Thymus (tissue), 11 donors: ENCODE measurements at regions not wholly inside any gene's neighbourhood (a gene's known extent, or its start where the extent isn't known, plus 50 kb on each side); places are given as distances from the start of the nearest gene placed in this dataset.
"Not testable (repeated sequence)": the region's sequence is repeated elsewhere in the genome, so short reads cannot be mapped to it uniquely, and the experiment has no call there.

ENCODE experiments used
- DNase-seq, 9 donors: peaks; one replicate each; pipeline ENCODE4 v3.0.0-alpha.2; 2013; ENCODE audit warnings: low spot score in 9 of 9, low read depth in 6 of 9, missing footprints in 1 of 9
- H3K27ac ChIP-seq, 2 donors: one replicate each; pipeline ENCODE4 v1.5.1; 2013; ENCODE audit warnings: control low read depth in 1 of 2, low read depth in 1 of 2, low read length in 1 of 2, mild to moderate bottlenecking in 1 of 2, moderate library complexity in 1 of 2
- H3K27me3 ChIP-seq, 2 donors: one replicate each; pipeline ENCODE4 v1.5.1; 2013; ENCODE audit warnings: low read length in 1 of 2; ENCODE audit not compliant: control insufficient read depth in 2 of 2, insufficient read depth in 1 of 2
- H3K36me3 ChIP-seq, 2 donors: one replicate each; pipeline ENCODE4 v1.5.1; 2013; ENCODE audit warnings: low read length in 1 of 2, mild to moderate bottlenecking in 1 of 2, moderate library complexity in 1 of 2; ENCODE audit not compliant: control insufficient read depth in 2 of 2, insufficient read depth in 2 of 2
- H3K4me1 ChIP-seq, 2 donors: one replicate each; pipeline ENCODE4 v1.5.1; 2013; ENCODE audit warnings: low read length in 2 of 2; ENCODE audit not compliant: control insufficient read depth in 2 of 2, insufficient read depth in 2 of 2
- H3K4me3 ChIP-seq, 2 donors: one replicate each; pipeline ENCODE4 v1.5.1; 2013; ENCODE audit warnings: low read length in 2 of 2, control low read depth in 1 of 2, mild to moderate bottlenecking in 1 of 2
- H3K9me3 ChIP-seq, 2 donors: one replicate each; pipeline ENCODE4 v1.5.1; 2013; ENCODE audit warnings: low read length in 1 of 2, mild to moderate bottlenecking in 1 of 2; ENCODE audit not compliant: control insufficient read depth in 2 of 2, insufficient read depth in 1 of 2
- WGBS: extraction: QIAGEN DNeasy Blood & Tissue Kit; methylation state at CpG from one replicate; pipeline ENCODE4 v1.1.7; 2013; 5-methylcytosine and 5-hydroxymethylcytosine counted together
- donor health status: healthy.

DNA sequence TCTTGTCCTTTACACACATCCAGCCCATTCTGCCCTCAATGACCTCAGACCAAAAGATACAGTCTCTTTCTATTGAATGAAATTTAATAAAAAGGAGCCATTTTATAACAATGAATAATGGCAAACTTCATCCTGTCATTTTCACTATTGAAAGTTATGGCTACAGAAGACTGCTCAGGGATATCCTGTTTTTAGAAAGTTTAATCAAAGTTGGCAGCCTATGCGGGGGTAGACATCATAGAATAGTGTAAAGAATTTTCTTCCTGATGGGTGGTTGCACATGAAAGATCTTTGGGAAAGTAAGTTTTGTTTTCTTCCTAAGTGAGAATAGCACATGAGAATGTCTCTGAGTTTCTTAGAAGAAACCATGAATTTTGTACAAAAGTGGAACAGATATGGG is 670.4 kb upstream of the CDH6 start:
- H3K9me3 ChIP-seq: no peaks in the 10 kb centered on the region
- no peak overlapping the region for H3K4me3 ChIP-seq
- H3K4me1 ChIP-seq: no peaks in the 10 kb centered on the region
- WGBS: 86% methylated on average over 1 of the region's 1 CpG
- no peaks in the 10 kb centered on the region for H3K36me3 ChIP-seq
- DNase-seq: no peak
- no peaks in the 10 kb centered on the region for H3K27me3 ChIP-seq
- H3K27ac ChIP-seq: no peak overlapping the region

DNA sequence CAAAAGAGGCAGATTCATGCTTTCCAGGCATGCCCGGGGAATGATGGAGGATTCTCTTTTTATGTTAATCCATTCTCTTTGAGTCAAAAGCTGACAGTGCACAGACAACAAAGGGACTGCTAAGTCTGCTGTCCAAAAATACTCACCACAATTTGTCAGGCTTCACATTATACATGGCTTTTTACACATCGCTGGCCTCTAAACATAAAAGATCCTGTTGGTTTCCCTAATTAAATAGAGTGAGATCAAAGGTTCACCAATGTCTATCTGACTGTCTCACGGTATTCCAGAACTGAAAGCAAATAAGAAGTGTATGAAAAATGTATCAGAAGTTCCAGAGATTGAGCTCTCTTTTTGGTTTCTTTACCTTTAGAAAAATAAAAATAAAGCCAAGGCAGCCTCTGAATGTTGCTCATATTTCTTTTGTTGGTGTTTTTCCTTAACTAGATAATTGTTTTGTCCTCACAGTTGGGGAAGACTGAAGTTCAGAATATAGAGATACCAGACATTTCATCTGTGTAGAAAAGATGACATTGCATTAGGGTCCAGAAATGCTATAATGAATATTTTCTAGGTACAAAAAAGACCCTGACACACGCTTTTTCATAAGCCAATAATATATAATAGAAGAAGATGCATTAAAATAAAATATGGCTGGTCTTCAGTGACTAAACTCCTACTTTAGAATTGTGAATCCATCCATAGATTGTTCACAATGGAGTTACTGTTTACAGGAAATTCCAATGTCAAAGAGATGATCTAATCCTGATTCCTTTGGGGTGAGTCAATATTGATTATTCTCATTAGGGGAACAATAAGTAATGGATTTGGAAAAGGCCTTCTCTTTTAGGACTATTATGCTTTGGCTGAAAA is 688.2 kb upstream of the CDH6 start:
- no peak for DNase-seq
- WGBS: 85% methylated on average over 4 of the region's 4 CpGs

DNA sequence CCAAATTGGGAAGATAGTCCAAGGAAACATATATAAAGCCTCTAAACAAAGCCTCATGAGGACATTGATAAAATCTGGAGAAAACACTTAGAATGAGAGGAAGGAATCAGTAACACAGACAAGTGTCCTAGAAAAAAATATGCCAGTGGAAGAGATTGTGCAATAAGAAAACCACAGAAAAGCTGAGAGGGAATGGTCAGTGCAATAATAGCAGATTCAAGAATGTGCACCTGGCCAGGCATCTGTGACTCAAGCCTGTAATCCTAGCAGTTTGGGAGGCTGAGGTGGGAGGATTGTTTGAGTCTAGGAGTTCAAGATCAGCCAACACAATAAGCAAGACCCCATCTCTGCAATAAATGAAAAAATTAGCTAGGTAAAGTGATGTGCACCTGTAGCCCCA is 691.2 kb upstream of the CDH6 start:
- no peak overlapping the region for H3K27ac ChIP-seq
- H3K9me3 ChIP-seq: peaks cover 2 to 5% of the 10 kb centered on the region in 2 donors
- no peaks in the 10 kb centered on the region for H3K36me3 ChIP-seq
- H3K4me3 ChIP-seq: no peak overlapping the region
- no peaks in the 10 kb centered on the region for H3K4me1 ChIP-seq
- no peak for DNase-seq
- H3K27me3 ChIP-seq: no peaks in the 10 kb centered on the region

More for the DNA sequence above, 688.2 kb upstream of the CDH6 start:
- Histone ChIP-seq H3K4me1 (no peaks in the 10 kb centered on the region), H3K27ac (no peak overlapping the region), H3K36me3 (no peaks in the 10 kb centered on the region), H3K27me3 (no peaks in the 10 kb centered on the region), H3K9me3 (no peaks in the 10 kb centered on the region), H3K4me3 (no peak overlapping the region)

DNA sequence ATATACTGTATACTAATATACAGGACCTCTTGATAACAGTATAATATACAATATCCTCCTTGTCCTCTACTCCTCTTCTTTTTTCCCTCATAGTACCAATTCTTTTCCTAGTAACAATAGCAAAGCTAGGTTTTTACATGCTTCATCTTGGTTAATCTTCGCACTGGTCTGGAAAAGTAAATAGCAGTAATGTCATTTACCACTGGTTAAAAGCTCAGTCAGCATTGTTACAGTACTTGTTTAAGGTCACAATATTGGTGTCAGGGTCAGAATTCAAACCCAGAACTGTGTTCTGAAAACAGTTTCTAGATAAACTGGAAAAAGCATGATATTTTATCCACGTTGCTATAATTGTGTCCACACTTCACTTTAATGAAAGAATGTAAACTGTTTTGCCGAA is 692.4 kb upstream of the CDH6 start:
- Histone ChIP-seq H3K4me3 (no peak overlapping the region), H3K9me3 (peaks cover 2 to 5% of the 10 kb centered on the region in 2 donors), H3K27me3 (no peaks in the 10 kb centered on the region), H3K4me1 (no peaks in the 10 kb centered on the region), H3K27ac (no peak overlapping the region), H3K36me3 (no peaks in the 10 kb centered on the region)
- 72% methylated on average over 3 of the region's 3 CpGs for WGBS
- no peak for DNase-seq

DNA sequence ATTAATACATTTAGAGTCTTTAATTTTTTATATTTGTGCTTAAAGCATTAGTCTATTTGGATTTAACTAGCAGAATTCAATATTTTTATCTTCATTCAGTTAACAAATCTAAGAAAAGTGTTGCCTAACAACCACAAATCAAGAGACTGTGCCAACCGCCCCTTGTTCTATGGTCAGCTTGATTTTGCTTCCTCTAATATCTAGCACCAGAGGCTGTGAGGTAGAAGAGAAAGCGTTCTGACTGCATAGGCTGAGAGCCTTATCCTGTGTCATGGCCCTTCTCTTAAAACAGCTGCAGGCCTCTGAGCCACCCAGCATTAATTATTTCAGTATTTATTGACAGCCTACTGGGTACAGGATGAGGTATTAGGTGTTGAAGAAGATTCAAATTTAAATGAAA is 693.0 kb upstream of the CDH6 start:
- peaks cover 2 to 5% of the 10 kb centered on the region in 2 donors for H3K9me3 ChIP-seq
- DNase-seq: no peak
- H3K27me3 ChIP-seq: no peaks in the 10 kb centered on the region
- no peak overlapping the region for H3K27ac ChIP-seq
- H3K36me3 ChIP-seq: no peaks in the 10 kb centered on the region
- H3K4me3 ChIP-seq: no peak overlapping the region
- no peaks in the 10 kb centered on the region for H3K4me1 ChIP-seq
- WGBS: 79% methylated on average over 2 of the region's 2 CpGs

DNA sequence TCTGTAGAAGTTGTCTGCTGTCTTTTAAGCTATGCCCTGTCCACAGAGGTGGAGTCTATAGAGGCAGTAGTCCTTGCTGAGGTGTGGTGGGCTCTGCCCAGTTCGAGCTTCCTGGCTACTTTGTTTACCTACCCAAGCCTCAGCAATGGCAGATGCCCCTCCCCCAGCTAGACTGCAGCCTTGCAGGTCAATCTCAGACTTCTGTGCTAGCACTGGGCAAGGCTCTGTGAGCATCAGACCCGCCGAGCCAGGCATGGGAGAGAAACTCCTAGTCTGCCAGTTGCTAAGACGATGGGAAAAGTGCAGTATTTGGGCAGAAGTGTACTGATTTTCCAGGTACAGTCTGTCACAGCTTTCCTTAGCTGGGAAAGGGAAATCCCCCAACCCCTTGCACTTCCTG is 694.1 kb upstream of the CDH6 start:
- no peak for DNase-seq
- Histone ChIP-seq H3K27ac (no peak overlapping the region), H3K36me3 (no peaks in the 10 kb centered on the region), H3K27me3 (no peaks in the 10 kb centered on the region), H3K9me3 (peaks cover 2 to 5% of the 10 kb centered on the region in 2 donors), H3K4me1 (no peaks in the 10 kb centered on the region), H3K4me3 (no peak overlapping the region)
- WGBS: 73% methylated on average over 4 of the region's 4 CpGs

DNA sequence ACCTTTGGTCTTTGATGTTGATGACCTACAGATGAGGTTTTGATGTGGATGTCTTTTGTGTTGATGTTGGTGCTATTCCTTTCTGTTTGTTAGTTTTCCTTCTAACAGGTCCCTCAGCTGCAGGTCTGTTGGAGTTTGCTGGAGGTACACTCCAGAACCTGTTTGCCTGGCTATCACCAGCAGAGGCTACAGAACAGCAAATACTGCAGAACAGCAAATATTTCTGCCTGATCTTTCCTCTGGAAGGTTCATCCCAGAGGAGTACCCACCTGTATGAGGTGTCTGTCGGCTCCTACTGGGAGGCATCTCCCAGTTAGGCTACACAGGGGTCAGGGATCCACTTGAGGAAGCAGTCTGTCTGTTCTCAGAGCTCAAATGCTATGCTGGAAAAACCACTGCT is 694.5 kb upstream of the CDH6 start:
- no peaks in the 10 kb centered on the region for H3K4me1 ChIP-seq
- DNase-seq: no peak
- WGBS: 30% methylated on average over 1 of the region's 1 CpG
- no peaks in the 10 kb centered on the region for H3K36me3 ChIP-seq
- H3K4me3 ChIP-seq: no peak overlapping the region
- peaks cover 2 to 5% of the 10 kb centered on the region in 2 donors for H3K9me3 ChIP-seq
- no peaks in the 10 kb centered on the region for H3K27me3 ChIP-seq
- no peak overlapping the region for H3K27ac ChIP-seq

DNA sequence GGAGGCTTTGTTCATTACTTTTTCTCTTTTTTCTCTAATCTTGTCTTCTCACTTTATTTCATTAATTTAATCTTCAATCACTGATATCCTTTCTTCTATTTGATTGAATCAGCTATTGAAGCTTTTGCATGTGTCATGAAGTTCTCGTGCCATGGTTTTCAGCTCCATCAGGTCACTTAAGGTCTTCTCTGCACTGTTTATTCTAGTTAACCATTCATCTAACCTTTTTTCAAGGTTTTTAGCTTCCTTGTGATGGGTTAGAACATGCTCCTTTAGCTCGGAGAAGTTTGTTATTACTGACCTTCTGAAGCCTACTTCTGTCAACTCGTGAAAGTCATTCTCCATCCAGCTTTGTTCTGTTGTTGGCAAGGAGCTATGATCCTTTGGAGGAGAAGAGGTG is 695.0 kb upstream of the CDH6 start:
- not testable (repeated sequence) for H3K27me3 ChIP-seq, H3K9me3 ChIP-seq, H3K36me3 ChIP-seq, H3K4me1 ChIP-seq, H3K4me3 ChIP-seq, H3K27ac ChIP-seq, DNase-seq
- 89% methylated on average over 3 of the region's 3 CpGs for WGBS

DNA sequence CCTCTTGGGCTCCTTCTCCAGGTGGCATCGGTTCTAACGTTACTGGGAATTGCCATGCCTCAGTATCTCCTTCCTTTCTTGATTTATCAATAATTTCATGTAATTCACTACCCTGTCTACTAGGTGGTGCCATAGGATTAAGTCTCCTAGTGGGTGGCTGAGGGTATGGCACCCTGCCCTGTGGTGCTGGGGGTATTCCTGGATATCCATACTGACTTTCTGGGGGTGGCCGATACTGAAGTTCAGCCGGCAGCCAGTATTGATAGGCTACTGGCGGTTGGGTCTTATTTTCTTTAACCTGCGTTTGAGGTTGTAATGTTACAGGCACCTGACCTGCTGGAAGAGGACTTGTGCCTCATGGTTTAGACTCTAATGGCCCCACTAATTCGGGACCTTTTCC is 699.4 kb upstream of the CDH6 start:
- H3K4me3 ChIP-seq, H3K4me1 ChIP-seq, H3K36me3 ChIP-seq, H3K9me3 ChIP-seq, DNase-seq, H3K27ac ChIP-seq, H3K27me3 ChIP-seq: not testable (repeated sequence)
- WGBS: 90% methylated on average over 5 of the region's 7 CpGs
